ENCODE measurements at regions not wholly inside any gene's neighbourhood (a gene's known extent, or its start where the extent isn't known, plus 50 kb on each side); places are given as distances from the start of the nearest gene placed in this dataset.

DNA sequence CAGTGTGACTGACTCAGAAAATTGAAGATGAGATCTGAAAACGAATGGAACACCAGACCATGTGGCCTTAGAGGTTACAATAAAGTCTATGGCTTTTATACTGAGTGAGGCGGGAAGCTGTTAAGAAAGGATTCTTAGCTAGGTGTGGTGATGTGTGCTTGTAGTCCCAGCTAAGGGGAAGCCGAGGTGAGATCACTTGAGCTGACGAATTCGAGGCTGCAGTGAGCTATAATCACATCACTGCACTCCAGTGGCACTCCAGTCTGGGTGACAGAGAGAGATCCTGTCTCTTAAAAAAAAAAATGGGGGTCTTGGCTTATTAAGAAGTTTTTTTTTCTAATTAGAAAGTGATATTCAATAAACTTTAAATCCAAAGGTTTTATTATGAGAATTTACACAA lies 678.6 kb downstream of the TMTC2 start:
- TF ChIP-seq CTCF (IDR thresholded peaks at IDR 0.05 in 8 of 11, conservative IDR thresholded peaks at IDR 0.05 in 3 of 11), result no peak
- TF ChIP-seq POLR2A (IDR thresholded peaks at IDR 0.05), result no peak
- TF ChIP-seq POLR2AphosphoS5 (IDR thresholded peaks at IDR 0.05), result no peak

Measured in spleen (tissue), 7 donors.